GM12801 (cell line): ENCODE measurements at regions not wholly inside any gene's neighbourhood (a gene's known extent, or its start where the extent isn't known, plus 50 kb on each side); places are given as distances from the start of the nearest gene placed in this dataset.

ENCODE experiments used
- TF ChIP-seq, protein P1 (sequence below): IDR thresholded peaks from one replicate; pipeline ENCODE4 v1.5.1; 2011; ENCODE audit warnings: control low read depth; ENCODE audit not compliant: insufficient read length; ENCODE audit errors: extremely low read depth

DNA sequence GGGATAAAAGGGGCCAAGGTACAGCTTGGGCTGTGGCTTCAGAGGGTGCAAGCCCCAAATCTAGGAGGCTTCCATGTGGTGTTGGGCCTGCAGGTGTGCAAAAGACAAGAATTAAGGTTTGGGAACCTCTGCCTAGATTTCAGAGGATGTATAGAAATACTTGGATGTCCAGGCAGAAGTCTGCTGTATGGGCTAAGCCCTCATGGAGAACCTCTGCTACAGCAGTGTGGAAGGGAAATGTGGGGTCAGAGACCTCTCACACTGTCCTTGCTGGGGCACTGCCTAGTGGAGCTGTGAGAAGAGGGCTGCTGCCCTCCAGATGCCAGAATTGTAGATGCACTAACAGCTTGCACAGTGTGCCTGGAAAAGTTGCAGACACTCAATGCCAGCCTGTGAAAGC, 880.6 kb upstream of the ID2 start:
- TF ChIP-seq, protein P1, sequence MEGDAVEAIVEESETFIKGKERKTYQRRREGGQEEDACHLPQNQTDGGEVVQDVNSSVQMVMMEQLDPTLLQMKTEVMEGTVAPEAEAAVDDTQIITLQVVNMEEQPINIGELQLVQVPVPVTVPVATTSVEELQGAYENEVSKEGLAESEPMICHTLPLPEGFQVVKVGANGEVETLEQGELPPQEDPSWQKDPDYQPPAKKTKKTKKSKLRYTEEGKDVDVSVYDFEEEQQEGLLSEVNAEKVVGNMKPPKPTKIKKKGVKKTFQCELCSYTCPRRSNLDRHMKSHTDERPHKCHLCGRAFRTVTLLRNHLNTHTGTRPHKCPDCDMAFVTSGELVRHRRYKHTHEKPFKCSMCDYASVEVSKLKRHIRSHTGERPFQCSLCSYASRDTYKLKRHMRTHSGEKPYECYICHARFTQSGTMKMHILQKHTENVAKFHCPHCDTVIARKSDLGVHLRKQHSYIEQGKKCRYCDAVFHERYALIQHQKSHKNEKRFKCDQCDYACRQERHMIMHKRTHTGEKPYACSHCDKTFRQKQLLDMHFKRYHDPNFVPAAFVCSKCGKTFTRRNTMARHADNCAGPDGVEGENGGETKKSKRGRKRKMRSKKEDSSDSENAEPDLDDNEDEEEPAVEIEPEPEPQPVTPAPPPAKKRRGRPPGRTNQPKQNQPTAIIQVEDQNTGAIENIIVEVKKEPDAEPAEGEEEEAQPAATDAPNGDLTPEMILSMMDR = no peak

DNA sequence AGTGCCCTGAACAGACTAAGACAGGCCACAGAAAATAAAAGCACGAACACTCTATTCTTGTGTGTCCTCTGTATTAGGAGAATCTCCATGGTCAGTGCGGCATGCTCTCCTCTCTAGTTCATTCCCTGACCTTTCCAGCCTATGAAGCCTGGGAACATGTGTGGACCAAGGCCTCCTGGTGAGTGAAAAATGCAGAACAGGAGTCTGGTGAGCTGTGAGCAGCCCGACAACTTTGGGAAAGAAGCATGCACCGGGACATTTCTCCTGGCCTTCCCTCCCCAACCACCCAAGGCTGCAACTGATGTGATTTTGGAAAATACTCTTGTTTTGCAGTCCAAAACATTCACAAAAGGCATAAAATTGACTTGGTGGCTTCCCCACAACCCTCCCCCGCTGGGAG, 878.3 kb upstream of the ID2 start:
- TF ChIP-seq, protein P1 = no peak

- TF ChIP-seq, protein P1 = no peak
These were observed 872.2 kb upstream of the ID2 start for GRCh38 chr2:7809640-7810039.

DNA sequence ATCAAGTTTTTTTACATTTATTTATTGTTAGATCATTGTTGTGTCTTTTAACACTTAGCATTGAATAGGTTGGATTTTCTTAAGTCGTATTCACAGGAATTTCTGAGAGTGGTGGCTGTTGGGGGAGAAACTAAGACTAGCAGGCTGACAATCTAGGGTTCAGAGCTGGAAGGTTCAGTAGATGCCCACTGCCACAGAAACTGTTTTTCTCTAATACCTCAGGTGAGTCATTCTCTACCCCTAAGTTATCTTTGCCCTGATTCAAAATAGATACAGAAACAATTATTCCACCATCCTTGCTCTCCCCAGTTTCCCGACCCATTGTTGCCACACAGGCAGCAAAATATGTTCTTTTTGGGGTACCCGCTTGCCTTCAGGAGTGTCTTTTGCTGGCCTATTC, 870.8 kb upstream of the ID2 start:
- TF ChIP-seq, protein P1 = no peak

DNA sequence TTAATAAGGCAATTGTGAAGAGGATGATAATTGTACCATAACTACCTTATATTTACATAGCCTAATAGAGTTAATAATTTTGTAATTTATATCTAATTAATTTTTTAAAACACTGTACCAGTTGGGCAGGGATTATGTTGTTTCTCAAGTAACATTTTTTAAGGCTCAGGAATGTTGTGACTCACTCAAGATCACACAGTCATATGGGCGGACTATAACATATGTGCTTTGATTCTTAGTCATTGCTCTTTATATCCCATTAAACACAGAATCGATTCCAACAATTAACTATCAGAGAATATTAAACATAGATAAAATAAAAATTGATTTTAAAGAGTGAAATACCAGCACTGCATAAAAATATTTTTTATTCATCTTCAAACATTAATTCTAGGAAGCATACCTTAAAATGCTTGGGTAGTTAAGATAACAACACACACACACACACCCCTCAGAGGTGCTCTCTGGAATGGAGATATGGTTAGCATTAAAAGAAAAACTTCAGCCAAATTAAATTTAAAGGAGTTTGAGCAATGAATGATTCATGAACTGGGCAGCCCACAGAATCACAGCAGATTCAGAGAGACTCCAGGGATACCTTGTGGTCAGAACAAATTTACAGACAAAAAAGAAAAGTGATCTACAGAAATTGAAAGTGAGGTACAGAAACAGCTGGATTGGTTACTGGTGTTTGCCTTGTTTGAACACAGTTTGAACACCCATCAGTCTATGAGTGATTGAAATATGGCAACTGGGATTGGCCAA, 869.4 kb upstream of the ID2 start:
- TF ChIP-seq, protein P1 = no peak

DNA sequence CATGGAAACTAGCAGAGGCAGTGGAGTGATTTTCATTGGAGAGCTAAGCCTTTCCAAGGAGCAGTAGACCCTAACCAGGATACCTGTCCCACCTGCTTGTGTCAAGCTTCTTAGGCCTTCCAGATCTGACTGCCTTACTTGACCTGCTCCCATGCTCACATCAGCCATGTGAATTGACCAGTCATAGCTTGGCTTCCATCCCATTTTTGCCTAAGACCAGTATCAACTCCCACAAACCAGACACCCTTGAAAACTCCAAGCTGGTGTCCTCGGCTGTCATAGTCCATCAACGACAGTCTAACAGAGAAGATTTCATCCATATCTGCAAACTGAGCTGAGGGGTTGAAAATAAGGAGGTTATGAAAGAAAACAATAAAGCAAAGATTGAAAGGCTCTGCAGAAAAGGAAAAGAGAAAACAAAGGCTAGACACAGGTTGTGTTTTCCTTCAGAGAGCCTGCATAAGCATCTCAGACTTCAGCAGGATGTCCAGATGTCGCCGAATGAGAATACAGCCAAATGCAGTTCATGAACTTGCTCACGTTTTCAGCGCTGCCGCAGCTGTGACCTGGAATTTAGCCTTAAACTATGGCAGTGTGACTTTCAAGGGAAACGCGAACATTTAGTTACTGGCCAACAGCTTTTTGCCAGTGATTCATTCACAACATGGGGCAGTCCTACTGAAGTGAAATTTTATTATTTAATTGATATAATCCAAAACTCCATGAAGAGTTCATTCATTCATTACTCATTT, 868.1 kb upstream of the ID2 start:
- TF ChIP-seq, protein P1 = no peak

DNA sequence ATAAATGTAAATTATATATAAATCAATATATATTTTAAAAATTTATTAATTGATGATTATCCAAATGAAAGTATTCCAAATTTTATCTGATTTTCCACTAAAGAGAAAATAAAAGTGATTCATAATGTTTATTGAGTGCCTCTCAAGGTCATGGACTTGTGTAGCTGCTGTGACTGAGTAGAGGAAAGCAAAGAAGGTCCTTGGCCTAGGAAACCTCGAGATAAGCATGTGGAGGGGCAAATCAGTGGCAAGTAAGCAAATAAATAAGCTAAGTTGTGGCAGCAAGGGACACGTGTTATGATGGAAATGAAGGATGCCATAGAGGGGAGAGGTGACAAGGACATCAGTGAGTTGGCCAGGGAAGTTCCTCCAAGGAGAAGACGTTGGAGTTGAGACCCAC, 866.1 kb upstream of the ID2 start:
- TF ChIP-seq, protein P1 = no peak
